Activated T-helper 1 cell treated with anti-CD3 and anti-CD28 coated beads, Interleukin-12 subunit alpha, Interleukin-12 subunit beta, Interleukin-2, Interleukin-4 antibody, amounts not matched to agents 30 ng/mL and 10 ng/mL and 1 ng/mL, durations not matched to agents 14 hours and 24 hours and 36 hours (primary cell): ENCODE measurements at regions not wholly inside any gene's neighbourhood (a gene's known extent, or its start where the extent isn't known, plus 50 kb on each side); places are given as distances from the start of the nearest gene placed in this dataset.

Source experiments
- DNase-seq: peaks from one replicate; pipeline ENCODE4 v3.0.0; 2021; ENCODE audit warnings: low spot score
- H3K27ac Mint-ChIP-seq: one replicate; pipeline ENCODE4 v1.8.0; 2021; ENCODE audit warnings: mild to moderate bottlenecking, mixed read lengths
- H3K27me3 Mint-ChIP-seq: one replicate; pipeline ENCODE4 v1.8.0; 2022; ENCODE audit warnings: mild to moderate bottlenecking, moderate library complexity, mixed read lengths; ENCODE audit not compliant: insufficient read depth
- H3K36me3 Mint-ChIP-seq: one replicate; pipeline ENCODE4 v1.8.0; 2021; ENCODE audit warnings: low read depth, mixed read lengths
- H3K4me1 Mint-ChIP-seq: one replicate; pipeline ENCODE4 v1.8.0; 2021; ENCODE audit warnings: low read depth, mixed read lengths
- H3K4me3 Mint-ChIP-seq: one replicate; pipeline ENCODE4 v1.8.0; 2021; ENCODE audit warnings: mild to moderate bottlenecking, moderate library complexity, mixed read lengths
- H3K9me3 Mint-ChIP-seq: one replicate; pipeline ENCODE4 v1.8.0; 2021; ENCODE audit warnings: mixed read lengths
- intact Hi-C: fragments of 100-400 bp; cut with micrococcal nuclease; formaldehyde crosslinking; loops from one replicate; pipeline ENCODE4 v1.15.1; 2024

DNA sequence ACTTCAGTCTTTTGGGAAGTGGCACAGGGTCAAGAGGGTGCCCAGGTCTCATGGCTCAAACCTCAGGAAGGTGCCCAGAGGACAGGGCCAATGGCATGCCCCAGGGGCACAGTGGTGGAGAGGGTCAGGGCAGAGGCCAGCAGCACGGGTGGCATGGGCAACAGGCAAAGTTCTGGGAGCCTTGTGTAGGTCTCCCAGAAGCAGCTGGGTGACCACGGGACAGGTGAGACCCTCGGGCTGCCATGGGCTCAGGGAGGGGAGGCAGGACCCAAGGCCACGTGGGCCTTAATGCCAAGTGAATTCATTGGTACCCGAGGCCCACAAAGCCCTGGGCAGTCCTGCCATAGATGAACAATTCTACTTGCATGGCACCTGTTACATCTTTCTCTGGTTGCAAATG lies 72.4 kb upstream of the ADAMTS2 start:
- intact Hi-C loops, result no loop called here
- H3K9me3 Mint-ChIP-seq, result no peaks in the 10 kb centered on the region

DNA sequence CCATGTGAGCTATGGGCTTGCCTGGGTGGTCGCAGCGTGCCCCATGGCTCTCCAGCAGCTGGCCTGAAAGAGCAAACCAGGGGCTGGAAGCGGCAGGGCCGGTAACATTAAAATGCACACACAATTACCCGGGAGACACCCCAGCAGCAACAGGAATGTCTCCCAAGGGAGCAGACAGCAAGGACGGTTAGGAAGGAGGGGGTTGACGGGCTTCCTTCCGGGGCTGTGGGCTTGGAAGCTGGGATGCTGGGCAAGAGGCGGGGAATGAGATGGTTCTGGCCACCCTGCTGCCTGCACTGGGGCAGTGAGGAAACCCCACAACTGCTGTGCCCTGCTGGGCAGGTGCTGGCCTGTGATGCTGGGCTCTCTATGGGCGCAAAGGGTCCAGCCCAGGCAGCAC lies 71.8 kb upstream of the ADAMTS2 start:
- no peak for DNase-seq
- Mint-ChIP-seq H3K4me3 (no peak overlapping the region), H3K27ac (no peak overlapping the region), H3K27me3 (no peaks in the 10 kb centered on the region), H3K4me1 (no peaks in the 10 kb centered on the region), H3K36me3 (no peaks in the 10 kb centered on the region), H3K9me3 (no peaks in the 10 kb centered on the region)
- intact Hi-C loops, result no loop called here

More for the DNA sequence above, 72.4 kb upstream of the ADAMTS2 start:
- DNase-seq, result no peak
- Mint-ChIP-seq H3K36me3 (no peaks in the 10 kb centered on the region), H3K27me3 (no peaks in the 10 kb centered on the region), H3K4me1 (no peaks in the 10 kb centered on the region), H3K27ac (no peak overlapping the region), H3K4me3 (no peak overlapping the region)

DNA sequence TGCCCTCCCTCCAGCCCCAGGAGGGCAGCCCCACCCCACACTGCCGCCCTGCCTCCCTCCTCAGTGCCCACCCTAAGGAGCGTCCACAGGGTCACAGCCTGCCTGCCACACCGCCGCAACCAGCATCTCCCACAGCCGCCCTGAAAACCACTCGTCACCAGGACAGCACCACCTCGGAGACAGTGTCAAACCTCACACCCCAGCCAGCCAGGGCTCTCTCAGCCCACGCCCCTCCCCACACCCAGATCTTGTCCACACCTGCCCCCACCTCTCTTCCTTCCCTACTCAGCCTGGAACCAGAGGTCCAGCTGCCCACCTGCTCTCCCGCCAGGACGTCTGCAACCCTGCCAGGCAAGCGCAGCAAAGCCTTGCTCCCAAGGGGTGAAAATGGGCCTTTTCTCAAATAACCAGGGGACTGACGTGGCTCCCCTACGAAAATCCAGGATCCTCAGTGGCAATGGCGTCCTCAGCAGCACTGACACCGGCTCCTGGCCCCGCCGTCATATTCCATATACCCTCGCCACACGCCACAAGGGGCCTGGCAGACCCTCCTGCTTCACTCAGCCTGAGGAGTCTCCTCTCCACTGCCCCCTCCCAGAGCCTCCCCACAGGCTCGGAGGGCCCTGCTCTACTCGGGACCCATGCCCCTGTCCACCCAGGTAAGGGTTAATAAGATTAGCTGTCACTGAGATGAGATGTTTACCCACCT lies 71.0 kb upstream of the ADAMTS2 start:
- Mint-ChIP-seq H3K4me1 (no peaks in the 10 kb centered on the region), H3K9me3 (no peaks in the 10 kb centered on the region), H3K27me3 (no peaks in the 10 kb centered on the region), H3K4me3 (no peak overlapping the region), H3K36me3 (no peaks in the 10 kb centered on the region), H3K27ac (no peak overlapping the region)
- intact Hi-C loops, result no loop called here
- no peak for DNase-seq

DNA sequence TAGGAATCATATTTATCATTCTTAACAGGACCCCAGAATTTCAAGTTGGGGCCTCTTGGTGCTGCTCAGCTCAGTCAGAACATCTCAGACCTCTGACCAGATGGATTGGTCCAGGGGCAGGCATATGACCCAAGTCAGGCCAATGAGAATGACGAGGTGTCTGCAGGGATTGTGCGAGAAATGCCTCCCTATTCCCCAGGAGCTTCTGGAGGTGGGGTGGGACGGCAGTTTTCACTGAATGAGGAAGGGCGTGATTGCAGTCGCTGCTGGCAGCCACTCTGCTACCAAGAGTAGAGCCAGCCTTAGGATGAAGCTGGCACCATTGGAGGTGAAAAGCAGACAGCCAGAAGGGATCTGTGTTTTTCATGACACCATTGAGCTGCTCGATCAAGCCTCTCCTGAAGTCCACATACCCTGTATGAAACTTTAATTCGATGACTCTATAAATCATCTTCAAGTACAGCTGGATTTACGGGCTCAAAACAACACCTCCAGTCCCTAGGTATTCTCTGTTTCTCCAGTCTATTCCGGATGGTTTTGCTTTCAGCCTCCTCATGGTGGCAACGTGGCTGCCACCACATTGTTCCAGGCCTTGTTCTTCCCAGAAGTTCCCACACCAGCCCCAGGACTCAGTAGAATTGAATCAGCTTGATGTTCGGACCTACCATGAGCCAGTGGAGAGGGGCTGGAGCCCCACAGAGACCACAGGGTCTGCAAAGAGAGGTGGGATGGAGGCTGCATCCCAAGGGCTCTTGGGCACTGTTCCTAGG lies 70.2 kb upstream of the ADAMTS2 start:
- H3K36me3 Mint-ChIP-seq, result no peaks in the 10 kb centered on the region
- DNase-seq, result no peak
- intact Hi-C loops, result no loop called here
- H3K9me3 Mint-ChIP-seq, result no peaks in the 10 kb centered on the region
- H3K4me3 Mint-ChIP-seq, result no peak overlapping the region
- H3K27me3 Mint-ChIP-seq, result no peaks in the 10 kb centered on the region
- no peaks in the 10 kb centered on the region for H3K4me1 Mint-ChIP-seq
- H3K27ac Mint-ChIP-seq, result no peak overlapping the region

DNA sequence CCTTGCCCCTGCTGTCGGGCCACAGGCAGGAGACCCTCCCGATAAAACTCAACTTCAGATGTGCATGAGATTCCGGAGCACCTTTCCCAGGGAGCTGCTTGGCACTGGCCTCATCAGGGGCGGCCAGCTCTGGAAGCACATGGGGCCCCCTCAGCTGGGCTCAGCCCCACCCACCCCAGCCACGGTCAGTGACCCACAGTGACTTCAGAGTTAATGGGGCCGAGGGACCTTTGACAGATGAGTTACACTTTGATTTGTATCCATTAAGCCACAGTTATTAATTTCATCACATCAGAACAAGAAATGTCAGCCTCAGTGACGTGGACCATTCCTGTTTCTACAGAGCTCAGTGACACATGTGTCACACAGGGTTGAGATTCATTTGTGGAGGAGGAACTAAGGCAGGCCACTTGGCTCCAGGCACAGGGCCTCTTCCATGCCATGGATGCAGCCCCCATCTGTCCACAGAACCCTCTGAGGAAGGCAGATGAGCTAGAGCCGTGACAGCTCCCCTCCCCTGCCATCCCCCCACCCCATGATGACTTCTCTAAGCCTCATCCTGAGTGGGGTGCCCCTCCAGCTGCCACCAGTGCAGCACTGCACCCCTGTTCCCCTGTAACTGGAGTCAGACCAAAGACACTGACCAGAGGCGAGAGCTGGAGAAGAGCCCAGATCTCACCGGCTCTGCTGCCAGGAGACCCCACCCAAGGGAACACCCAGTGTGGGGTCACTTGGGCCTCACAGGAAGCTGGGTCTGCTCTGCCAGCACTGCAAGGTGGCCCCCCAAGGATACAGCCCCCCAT lies 69.4 kb upstream of the ADAMTS2 start:
- no peaks in the 10 kb centered on the region for H3K4me1 Mint-ChIP-seq
- intact Hi-C loops, result no loop called here
- H3K9me3 Mint-ChIP-seq, result no peaks in the 10 kb centered on the region
- H3K27me3 Mint-ChIP-seq, result no peaks in the 10 kb centered on the region
- no peak overlapping the region for H3K4me3 Mint-ChIP-seq
- no peak for DNase-seq
- H3K36me3 Mint-ChIP-seq, result no peaks in the 10 kb centered on the region
- H3K27ac Mint-ChIP-seq, result no peak overlapping the region

DNA sequence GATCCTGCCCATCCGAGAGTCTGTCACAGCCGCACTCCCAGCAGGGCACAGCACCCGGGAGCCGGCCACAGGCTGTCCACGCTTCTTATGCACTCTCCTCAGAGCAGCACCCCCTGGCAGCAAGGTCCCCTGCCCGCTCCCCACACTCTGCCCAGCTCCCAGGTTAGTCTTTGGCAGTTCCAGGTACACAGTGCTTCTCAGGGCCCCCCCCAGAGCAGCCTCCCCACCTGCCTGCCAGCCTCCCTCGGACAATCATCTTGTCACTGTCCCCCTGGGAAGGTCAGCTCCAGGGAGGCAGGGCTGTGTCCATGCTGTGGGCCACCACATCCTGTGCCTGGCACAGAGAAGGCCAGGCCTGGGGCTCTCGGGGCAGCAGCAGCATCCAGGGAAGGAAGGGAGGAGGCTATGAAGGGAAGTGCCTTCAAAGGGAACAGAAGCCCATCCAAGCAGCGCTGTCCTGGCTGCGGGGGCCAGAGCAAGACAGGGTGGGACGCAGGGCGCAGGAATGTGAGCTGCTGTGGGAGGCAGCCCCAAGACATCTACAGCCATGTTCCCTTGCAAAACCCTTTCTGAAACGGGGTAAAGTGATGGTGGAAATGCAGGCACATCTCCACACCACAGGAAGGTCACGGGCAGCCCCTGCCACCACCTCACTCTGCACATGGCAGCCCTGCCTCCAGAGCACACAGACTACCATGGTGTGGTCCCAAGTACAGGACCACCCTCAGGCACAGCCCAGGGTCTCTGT lies 68.6 kb upstream of the ADAMTS2 start:
- intact Hi-C loops, result no loop called here
- H3K4me3 Mint-ChIP-seq, result no peak overlapping the region
- H3K4me1 Mint-ChIP-seq, result no peaks in the 10 kb centered on the region

DNA sequence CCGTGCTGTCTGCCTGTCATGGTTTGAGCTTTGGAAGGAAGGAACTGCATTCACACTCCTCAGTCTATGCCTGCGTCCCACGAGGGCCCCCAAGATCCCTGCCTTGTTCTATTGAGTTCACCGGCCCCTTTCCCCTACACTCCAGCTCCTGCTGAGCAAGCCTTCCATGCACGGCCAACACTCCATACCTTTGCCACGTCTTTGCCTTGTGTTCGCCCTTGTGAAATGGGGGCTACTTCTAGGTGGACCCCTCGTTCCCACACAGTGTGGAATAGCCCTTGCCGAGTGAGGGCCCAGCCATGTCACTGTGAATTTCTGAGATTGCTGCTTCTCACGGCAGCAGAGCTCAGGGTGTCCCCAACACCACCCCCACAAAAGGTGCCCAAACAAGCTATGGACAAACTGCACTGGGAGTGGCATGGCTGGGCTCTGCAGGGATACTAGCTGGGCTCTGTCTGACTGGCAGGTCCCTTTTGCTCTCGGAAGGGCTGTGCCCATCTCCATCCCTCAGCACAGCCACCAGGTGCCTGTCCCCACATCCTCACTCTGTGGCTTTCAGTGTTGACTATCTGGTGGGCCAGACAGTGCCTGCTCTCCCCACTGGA lies 67.9 kb upstream of the ADAMTS2 start:
- Mint-ChIP-seq H3K36me3 (no peaks in the 10 kb centered on the region), H3K27ac (no peak overlapping the region), H3K4me1 (no peaks in the 10 kb centered on the region), H3K4me3 (no peak overlapping the region), H3K9me3 (no peaks in the 10 kb centered on the region), H3K27me3 (no peaks in the 10 kb centered on the region)
- no peak for DNase-seq
- intact Hi-C loops, result no loop called here

More for the DNA sequence above, 68.6 kb upstream of the ADAMTS2 start:
- Mint-ChIP-seq H3K27me3 (no peaks in the 10 kb centered on the region), H3K36me3 (no peaks in the 10 kb centered on the region), H3K27ac (no peak overlapping the region), H3K9me3 (no peaks in the 10 kb centered on the region)
- DNase-seq, result no peak

DNA sequence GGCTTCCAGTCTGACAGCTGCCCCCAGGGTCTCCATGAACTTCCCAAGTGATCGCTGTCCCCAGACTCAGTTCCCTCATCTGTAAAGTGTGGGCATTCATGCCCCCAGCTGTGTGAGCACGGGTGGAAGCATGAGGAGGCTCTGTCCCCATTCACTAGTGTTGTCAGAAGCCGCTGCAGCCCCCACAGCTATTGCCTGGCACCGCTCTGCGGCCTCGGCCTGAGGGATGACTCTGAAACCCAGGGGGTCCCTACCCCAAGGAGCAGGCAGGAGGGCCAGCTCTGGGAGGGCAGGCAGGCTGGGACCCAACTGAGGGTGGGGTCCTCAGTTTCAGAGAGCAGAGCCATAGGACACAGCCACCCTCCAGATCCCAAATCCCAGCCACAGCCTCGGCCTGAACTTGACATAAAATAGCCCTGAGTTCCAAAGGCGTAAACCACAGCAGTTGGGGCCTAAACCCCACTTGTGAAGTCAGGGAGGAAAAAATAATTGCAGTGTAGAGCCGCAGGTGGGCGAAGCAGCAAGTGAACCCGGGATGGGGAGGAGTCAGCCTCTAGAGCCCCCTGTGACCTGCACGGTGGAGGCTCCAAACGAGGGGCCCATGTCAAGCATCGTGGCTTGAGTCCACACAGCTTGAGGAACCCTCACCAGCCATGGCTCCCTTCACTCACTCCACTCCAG lies 66.0 kb upstream of the ADAMTS2 start:
- no peaks in the 10 kb centered on the region for H3K4me1 Mint-ChIP-seq
- no peaks in the 10 kb centered on the region for H3K9me3 Mint-ChIP-seq
- H3K4me3 Mint-ChIP-seq, result no peak overlapping the region
- no peaks in the 10 kb centered on the region for H3K36me3 Mint-ChIP-seq
- no peak for DNase-seq
- no peaks in the 10 kb centered on the region for H3K27me3 Mint-ChIP-seq
- no peak overlapping the region for H3K27ac Mint-ChIP-seq
- intact Hi-C loops, result no loop called here

DNA sequence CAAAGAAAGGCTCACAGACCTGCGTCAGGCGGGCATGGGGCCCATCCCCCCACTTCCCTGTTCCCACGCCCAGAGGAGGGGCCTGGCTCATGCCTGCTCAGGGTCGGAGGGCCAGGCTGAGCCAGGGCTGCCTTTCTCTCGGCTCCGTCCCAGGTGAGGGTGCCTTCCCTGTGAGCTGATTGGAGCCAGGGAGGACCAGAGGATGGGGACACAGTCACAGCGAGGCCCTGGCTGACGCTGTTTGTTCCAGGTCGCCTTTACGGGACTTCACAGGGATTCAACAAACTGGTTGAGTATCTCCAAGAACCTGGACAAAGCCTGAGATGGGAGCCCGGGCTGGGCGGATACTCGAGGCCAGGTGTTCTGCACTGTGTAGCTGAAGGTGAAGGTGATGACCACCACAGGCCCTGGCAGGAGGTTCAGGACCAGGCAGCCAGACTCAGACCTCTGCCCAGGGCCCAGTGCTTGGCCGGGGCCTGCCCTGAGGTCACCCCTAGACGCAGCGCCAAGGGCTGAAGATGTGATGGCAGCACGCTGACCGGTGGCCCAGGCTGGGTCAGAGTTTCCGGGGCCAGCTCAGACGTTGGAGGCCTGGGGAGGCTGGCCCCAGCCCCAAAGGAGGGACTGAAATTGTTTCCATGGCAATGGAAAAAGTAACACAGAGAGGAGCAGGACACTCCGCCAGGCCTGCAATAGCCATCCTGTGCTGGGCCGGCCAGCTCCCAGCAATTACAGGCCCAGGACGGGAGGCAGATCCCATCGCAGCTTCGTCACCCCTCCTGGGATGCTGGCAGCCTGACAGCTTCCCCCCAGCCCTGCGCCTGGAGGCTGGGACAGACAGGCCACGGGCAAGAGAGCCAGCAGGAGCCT lies 65.3 kb upstream of the ADAMTS2 start:
- Mint-ChIP-seq H3K27me3 (no peaks in the 10 kb centered on the region), H3K4me3 (no peak overlapping the region), H3K36me3 (no peaks in the 10 kb centered on the region), H3K9me3 (no peaks in the 10 kb centered on the region), H3K4me1 (no peaks in the 10 kb centered on the region), H3K27ac (no peak overlapping the region)
- DNase-seq, result no peak
- intact Hi-C loops, result no loop called here

DNA sequence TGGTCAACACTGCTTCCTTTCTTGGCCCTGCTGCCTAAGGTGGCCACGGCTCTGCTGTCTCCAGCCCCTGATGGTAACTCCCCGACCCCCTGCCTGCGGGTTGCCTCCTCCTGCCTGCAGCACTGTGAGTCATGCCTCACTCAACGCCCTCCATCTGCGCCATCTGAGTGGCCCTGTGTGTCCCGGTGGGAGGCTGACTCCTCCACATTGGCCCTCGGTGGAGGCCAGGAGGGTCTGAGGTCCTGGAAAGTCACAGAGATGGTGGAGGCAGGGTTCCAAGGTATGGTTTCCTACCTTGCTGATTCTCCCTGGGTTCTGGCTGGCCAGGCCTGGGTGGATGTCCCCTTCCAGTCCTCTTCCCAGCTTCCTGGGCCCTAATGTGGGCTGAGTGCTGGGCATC lies 64.5 kb upstream of the ADAMTS2 start:
- no peaks in the 10 kb centered on the region for H3K27me3 Mint-ChIP-seq
- H3K4me3 Mint-ChIP-seq, result no peak overlapping the region
- no peaks in the 10 kb centered on the region for H3K36me3 Mint-ChIP-seq
- no peaks in the 10 kb centered on the region for H3K4me1 Mint-ChIP-seq
- H3K9me3 Mint-ChIP-seq, result no peaks in the 10 kb centered on the region
- DNase-seq, result no peak
- H3K27ac Mint-ChIP-seq, result no peak overlapping the region
- intact Hi-C loops, result no loop called here

DNA sequence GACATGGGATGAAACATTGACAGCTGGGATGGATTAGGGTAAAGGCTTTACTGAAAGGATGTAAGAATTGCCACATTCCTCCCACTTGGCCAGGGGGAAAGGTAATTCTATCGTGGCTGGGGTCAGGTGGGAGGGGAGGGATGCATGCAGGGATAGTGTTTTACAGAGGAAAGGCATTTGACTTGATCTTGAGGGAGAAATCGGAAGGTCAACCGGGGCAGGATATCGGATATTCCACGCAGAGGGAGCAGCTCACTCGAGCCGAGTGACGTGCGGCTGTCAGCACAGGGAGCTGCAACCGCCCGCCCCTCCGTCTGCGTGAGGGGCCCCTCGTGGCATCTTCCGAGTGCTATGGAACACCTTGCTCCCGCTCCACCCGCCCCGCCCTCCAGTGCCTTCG lies 63.4 kb upstream of the ADAMTS2 start:
- no peak for DNase-seq
- no peak overlapping the region for H3K4me3 Mint-ChIP-seq
- intact Hi-C loops, result no loop called here
- no peak overlapping the region for H3K27ac Mint-ChIP-seq
- no peaks in the 10 kb centered on the region for H3K9me3 Mint-ChIP-seq
- H3K4me1 Mint-ChIP-seq, result no peaks in the 10 kb centered on the region
- H3K36me3 Mint-ChIP-seq, result no peaks in the 10 kb centered on the region
- no peaks in the 10 kb centered on the region for H3K27me3 Mint-ChIP-seq
